Brain microvascular endothelial cell (primary cell): ENCODE measurements at regions not wholly inside any gene's neighbourhood (a gene's known extent, or its start where the extent isn't known, plus 50 kb on each side); places are given as distances from the start of the nearest gene placed in this dataset.
"Not testable (repeated sequence)": the region's sequence is repeated elsewhere in the genome, so short reads cannot be mapped to it uniquely, and the experiment has no call there.

Experiments
- DNase-seq: peaks from one replicate; pipeline ENCODE4 v3.0.0-alpha.2; 2020
- H3K27ac ChIP-seq: fragments of 250-450 bp; sonication (Bioruptor Pico); 2 replicates; pipeline ENCODE4 v1.5.1; 2020; ENCODE audit warnings: mild to moderate bottlenecking, moderate library complexity
- H3K27me3 ChIP-seq: fragments of 250-450 bp; sonication (Bioruptor Pico); replicated peaks from 2 replicates; pipeline ENCODE4 v1.5.1; 2020; ENCODE audit warnings: mild to moderate bottlenecking
- H3K36me3 ChIP-seq: fragments of 250-450 bp; sonication (Bioruptor Pico); replicated peaks from 2 replicates; pipeline ENCODE4 v1.5.1; 2020; ENCODE audit warnings: mild to moderate bottlenecking
- H3K4me3 ChIP-seq: 2 replicates; pipeline ENCODE4 v1.5.1; 2011; ENCODE audit warnings: low read depth, mild to moderate bottlenecking, control low read depth, low read length, moderate library complexity
- CTCF ChIP-seq: IDR thresholded peaks from 2 replicates; pipeline ENCODE4 v1.5.1; 2011; ENCODE audit warnings: low read depth, mild to moderate bottlenecking, moderate library complexity, low read length, control low read depth, inconsistent platforms; ENCODE audit errors: missing control alignments
- in situ Hi-C: cut with HindIII; loops from 2 replicates; pipeline ENCODE4 v1.10.0; 2017; ENCODE audit warnings: low sequenced_read_pairs, low pct_ligation_motif_present

- DNase-seq = no peak
- Histone ChIP-seq H3K36me3 (no peaks in the 10 kb centered on the region), H3K27ac (no peak overlapping the region), H3K27me3 (no peaks in the 10 kb centered on the region), H3K4me3 (no peak overlapping the region)
- in situ Hi-C loops = no loop called here
- no peak for TF ChIP-seq CTCF
Measured at GRCh38 chr16:17970157-17970765, 366.3 kb downstream of the NPIPA8 start.

GRCh38 chr16:17965133-17965900 lies 371.2 kb downstream of the NPIPA8 start:
- no peak overlapping the region for H3K27ac ChIP-seq
- TF ChIP-seq CTCF = no peak
- in situ Hi-C loops = no loop called here
- H3K36me3 ChIP-seq = no peaks in the 10 kb centered on the region
- DNase-seq = no peak
- H3K4me3 ChIP-seq = no peak overlapping the region
- H3K27me3 ChIP-seq = no peaks in the 10 kb centered on the region

DNA sequence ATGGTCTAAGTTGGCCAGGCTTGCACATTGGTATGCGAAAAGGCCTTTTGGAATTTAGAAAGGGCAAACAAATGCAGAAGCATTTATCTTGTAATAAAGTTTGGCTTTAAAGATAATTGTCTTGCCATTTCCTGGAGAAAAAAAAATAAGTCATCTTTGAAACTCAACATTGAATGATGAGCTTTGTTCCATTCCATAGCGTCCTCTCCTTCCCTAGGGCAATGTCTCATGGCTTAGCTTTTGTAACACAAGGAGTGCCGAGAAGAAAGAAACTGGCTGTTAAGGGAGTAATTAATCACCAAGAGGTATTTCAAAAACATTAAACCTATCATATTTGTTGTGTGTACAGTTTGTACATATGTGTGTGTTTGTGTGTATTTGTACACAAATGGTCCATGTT lies 372.3 kb downstream of the NPIPA8 start:
- Histone ChIP-seq H3K27me3 (no peaks in the 10 kb centered on the region), H3K27ac (no peak overlapping the region), H3K36me3 (no peaks in the 10 kb centered on the region), H3K4me3 (no peak overlapping the region)
- no peak for TF ChIP-seq CTCF
- in situ Hi-C loops = no loop called here
- no peak for DNase-seq

DNA sequence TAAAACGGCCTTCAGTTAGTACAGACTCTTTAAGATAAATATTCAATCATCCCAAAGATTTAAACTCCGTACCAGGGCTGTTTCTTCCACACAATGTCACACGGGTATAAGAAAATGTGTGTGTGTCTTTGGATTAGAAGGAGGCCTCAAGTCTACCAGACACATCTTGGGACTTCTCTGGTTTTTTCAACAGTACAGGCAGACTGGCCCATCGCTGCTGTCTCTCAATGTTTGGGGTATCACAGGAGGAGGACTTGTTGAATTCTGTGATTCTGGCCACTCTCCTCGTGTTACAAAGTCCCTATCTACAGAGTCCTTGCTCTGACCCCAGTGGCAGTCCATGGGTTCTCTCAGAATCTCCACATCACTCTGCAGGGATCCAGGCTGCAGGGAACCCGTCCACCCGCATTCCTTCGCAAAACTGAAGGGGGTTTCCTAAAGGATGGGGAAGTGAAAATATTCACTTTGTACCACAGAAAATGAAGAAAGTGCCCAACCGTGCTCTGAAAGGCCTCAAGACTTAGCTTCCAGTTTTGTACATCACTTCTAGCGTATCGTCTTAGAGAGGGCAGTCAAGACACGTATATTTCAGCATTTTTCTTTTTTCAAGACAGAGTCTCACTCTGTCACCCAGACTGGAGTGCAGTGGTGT lies 373.2 kb downstream of the NPIPA8 start:
- H3K4me3 ChIP-seq = no peak overlapping the region
- no peaks in the 10 kb centered on the region for H3K27me3 ChIP-seq
- H3K36me3 ChIP-seq = no peaks in the 10 kb centered on the region
- no peak for TF ChIP-seq CTCF
- in situ Hi-C loops = no loop called here
- H3K27ac ChIP-seq = no peak overlapping the region
- no peak for DNase-seq

GRCh38 chr16:17962726-17963125 lies 373.8 kb downstream of the NPIPA8 start:
- TF ChIP-seq CTCF = no peak
- H3K27ac ChIP-seq = no peak overlapping the region
- DNase-seq = no peak
- H3K4me3 ChIP-seq = no peak overlapping the region
- in situ Hi-C loops = no loop called here
- H3K36me3 ChIP-seq = no peaks in the 10 kb centered on the region
- H3K27me3 ChIP-seq = no peaks in the 10 kb centered on the region

GRCh38 chr16:17961822-17962221 lies 374.7 kb downstream of the NPIPA8 start:
- H3K36me3 ChIP-seq, H3K27ac ChIP-seq, in situ Hi-C loops, H3K27me3 ChIP-seq, DNase-seq, H3K4me3 ChIP-seq: not testable (repeated sequence)
